Upper lobe of left lung (tissue), 6 donors: ENCODE measurements at regions not wholly inside any gene's neighbourhood (a gene's known extent, or its start where the extent isn't known, plus 50 kb on each side); places are given as distances from the start of the nearest gene placed in this dataset.

Experiments
- ATAC-seq, 2 donors: fragments of 200-7000 bp; cut with Tn5 transposase; one replicate each; pipeline ENCODE4 v1.9.1; 2022; ENCODE audit warnings: mild to moderate bottlenecking in 2 of 2, moderate library complexity in 2 of 2; ENCODE audit not compliant: low FRiP score in 2 of 2
- DNase-seq, 2 donors: peaks; one replicate each; pipeline ENCODE4 v3.0.0-alpha.2; 2019 to 2020
- H3K27ac ChIP-seq, 4 donors: fragments of 200-600 bp; sonication (generic); one replicate each; pipeline ENCODE4 v1.5.1; 2016 to 2019
- H3K27me3 ChIP-seq, 4 donors: fragments of 200-600 bp; sonication (generic); one replicate each; pipeline ENCODE4 v1.5.1; 2017 to 2019
- H3K36me3 ChIP-seq, 4 donors: fragments of 200-600 bp; sonication (generic); one replicate each; pipeline ENCODE4 v1.5.1; 2016 to 2019
- H3K4me1 ChIP-seq, 4 donors: fragments of 200-600 bp; sonication (generic); one replicate each; pipeline ENCODE4 v1.5.1; 2018 to 2019
- H3K4me3 ChIP-seq, 4 donors: fragments of 200-600 bp; sonication (generic); one replicate each; pipeline ENCODE4 v1.5.1; 2017 to 2019; ENCODE audit warnings: mild to moderate bottlenecking in 2 of 4, moderate library complexity in 1 of 4
- H3K9me3 ChIP-seq, 4 donors: fragments of 200-600 bp; sonication (generic); one replicate each; pipeline ENCODE4 v1.5.1; 2018 to 2019
- EP300 ChIP-seq, 4 donors: sonication (generic); formaldehyde crosslinking; IDR thresholded peaks; one replicate each; pipeline ENCODE4 v1.5.1; 2017; ENCODE audit warnings: antibody characterized with exemption in 4 of 4, control low read depth in 2 of 4
- POLR2A ChIP-seq, 4 donors: fragments of 450-650 bp; IDR thresholded peaks; one replicate each; pipeline ENCODE4 v1.5.1; 2016 to 2017; ENCODE audit warnings: antibody characterized with exemption in 4 of 4, mild to moderate bottlenecking in 2 of 4
- POLR2AphosphoS5 ChIP-seq, 2 donors: sonication (generic); formaldehyde crosslinking; IDR thresholded peaks; one replicate each; pipeline ENCODE4 v1.5.1; 2017; ENCODE audit warnings: antibody characterized with exemption in 2 of 2
- WGBS, 2 donors: methylation state at CpG; one replicate each; pipeline ENCODE4 v1.1.5; 2017 to 2018; 5-methylcytosine and 5-hydroxymethylcytosine counted together
- TF ChIP-seq, protein P1 (sequence below), 6 experiments: fragments of 450-650 bp in 4 of 6; fragments of 200-600 bp in 2 of 6; sonication (generic) in 2 of 6; IDR thresholded peaks; one replicate each; pipeline ENCODE4 v1.5.1; 2016 to 2019; ENCODE audit warnings: antibody characterized with exemption in 6 of 6
- donor health status: DM: no; HTN: no; CAD: no; lungs with moderate emphysema.
- donor health status: DM: no; HTN: yes; CAD: no; lungs with severe emphysema.

DNA sequence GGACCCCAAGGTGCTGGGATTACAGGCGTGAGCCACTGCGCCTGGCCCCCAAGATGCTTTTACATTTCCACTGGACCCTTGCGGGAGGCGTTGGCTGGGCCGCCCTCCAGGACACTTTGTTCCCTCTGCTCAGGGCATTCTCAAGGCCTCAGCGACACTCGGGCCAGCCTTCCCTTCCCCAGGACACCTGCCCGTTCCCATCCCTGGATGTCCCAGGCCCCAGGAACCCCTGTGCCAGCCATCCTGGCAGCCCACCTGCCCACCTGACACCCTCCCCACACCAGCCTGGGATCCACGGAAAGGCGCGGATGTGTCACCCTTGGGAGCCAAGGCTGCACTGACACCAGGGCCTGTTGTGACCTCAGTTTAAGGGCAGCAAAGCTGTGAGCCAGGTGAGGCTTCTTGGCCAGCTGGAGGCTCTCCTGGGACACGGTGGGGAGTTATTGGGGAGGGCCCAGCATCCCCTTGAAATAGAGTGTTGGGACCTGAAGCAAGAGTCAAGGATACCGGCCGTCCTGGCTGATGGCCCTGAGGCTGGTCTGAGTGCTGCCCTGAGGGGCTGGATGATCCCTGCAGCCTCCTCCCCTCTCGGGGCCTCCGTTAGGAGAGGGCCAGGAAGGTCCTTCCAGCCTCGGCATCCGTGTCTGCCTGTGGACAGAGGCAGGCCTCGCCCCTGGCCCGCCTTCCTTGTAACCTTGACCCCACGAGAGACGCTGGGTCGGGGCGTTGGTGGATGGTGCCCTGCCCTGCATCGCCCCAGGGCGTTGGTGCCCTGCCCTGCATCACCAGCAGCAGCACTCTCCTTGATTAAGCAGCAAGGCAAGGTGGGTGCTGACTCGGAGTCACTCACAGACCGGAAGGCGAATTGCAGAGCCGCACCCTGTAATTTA lies 84.2 kb upstream of the BHLHE23 start:
- DNase-seq = peak in 1 of 2 donors; percentile 8
- ATAC-seq = no peak
- Histone ChIP-seq H3K27me3 (peaks cover 0 to 4% (median 0%) of the 10 kb centered on the region in 4 donors), H3K9me3 (no peaks in the 10 kb centered on the region), H3K36me3 (no peaks in the 10 kb centered on the region), H3K4me1 (no peaks in the 10 kb centered on the region), H3K4me3 (no peak overlapping the region), H3K27ac (no peak overlapping the region)
- WGBS, 2 donors = 80 to 85% methylated on average over 16 to 18 of the region's 30 CpGs
- TF ChIP-seq POLR2A (IDR thresholded peaks at IDR 0.05) = no peak
- TF ChIP-seq, protein P1, sequence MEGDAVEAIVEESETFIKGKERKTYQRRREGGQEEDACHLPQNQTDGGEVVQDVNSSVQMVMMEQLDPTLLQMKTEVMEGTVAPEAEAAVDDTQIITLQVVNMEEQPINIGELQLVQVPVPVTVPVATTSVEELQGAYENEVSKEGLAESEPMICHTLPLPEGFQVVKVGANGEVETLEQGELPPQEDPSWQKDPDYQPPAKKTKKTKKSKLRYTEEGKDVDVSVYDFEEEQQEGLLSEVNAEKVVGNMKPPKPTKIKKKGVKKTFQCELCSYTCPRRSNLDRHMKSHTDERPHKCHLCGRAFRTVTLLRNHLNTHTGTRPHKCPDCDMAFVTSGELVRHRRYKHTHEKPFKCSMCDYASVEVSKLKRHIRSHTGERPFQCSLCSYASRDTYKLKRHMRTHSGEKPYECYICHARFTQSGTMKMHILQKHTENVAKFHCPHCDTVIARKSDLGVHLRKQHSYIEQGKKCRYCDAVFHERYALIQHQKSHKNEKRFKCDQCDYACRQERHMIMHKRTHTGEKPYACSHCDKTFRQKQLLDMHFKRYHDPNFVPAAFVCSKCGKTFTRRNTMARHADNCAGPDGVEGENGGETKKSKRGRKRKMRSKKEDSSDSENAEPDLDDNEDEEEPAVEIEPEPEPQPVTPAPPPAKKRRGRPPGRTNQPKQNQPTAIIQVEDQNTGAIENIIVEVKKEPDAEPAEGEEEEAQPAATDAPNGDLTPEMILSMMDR (IDR thresholded peaks at IDR 0.05) = no peak
- TF ChIP-seq POLR2AphosphoS5 (IDR thresholded peaks at IDR 0.05) = no peak
- no peak for TF ChIP-seq EP300 (IDR thresholded peaks at IDR 0.05)

DNA sequence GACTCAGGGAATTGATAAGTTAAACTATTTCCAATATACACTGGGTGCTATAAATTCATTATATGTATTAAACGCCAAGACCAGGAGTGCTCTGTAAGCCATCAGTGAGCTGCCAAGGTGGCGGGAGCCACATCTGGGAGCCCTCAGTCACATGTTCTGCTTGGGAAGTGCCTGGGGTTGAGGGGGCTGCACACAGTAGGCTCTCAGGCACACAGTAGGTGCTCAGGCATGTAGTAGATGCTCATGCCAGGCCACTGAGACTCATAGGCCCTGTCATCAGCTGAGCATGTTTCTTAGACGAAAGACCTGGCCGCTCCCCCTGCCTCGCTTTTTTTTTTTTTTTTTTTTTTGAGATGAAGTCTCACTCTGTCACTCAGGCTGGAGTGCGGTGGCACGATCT lies 83.3 kb upstream of the BHLHE23 start:
- H3K4me3 ChIP-seq = no peak overlapping the region
- no peak for DNase-seq
- H3K27ac ChIP-seq = no peak overlapping the region
- 81 to 82% methylated on average over 7 of the region's 7 CpGs for WGBS, 2 donors
- no peak for TF ChIP-seq POLR2AphosphoS5 (IDR thresholded peaks at IDR 0.05)
- TF ChIP-seq, protein P1 (IDR thresholded peaks at IDR 0.05) = no peak
- no peak for TF ChIP-seq POLR2A (IDR thresholded peaks at IDR 0.05)
- no peak for TF ChIP-seq EP300 (IDR thresholded peaks at IDR 0.05)
- H3K27me3 ChIP-seq = peaks cover 0 to 4% (median 0%) of the 10 kb centered on the region in 4 donors
- H3K4me1 ChIP-seq = no peaks in the 10 kb centered on the region
- H3K9me3 ChIP-seq = no peaks in the 10 kb centered on the region
- no peak for ATAC-seq
- no peaks in the 10 kb centered on the region for H3K36me3 ChIP-seq

DNA sequence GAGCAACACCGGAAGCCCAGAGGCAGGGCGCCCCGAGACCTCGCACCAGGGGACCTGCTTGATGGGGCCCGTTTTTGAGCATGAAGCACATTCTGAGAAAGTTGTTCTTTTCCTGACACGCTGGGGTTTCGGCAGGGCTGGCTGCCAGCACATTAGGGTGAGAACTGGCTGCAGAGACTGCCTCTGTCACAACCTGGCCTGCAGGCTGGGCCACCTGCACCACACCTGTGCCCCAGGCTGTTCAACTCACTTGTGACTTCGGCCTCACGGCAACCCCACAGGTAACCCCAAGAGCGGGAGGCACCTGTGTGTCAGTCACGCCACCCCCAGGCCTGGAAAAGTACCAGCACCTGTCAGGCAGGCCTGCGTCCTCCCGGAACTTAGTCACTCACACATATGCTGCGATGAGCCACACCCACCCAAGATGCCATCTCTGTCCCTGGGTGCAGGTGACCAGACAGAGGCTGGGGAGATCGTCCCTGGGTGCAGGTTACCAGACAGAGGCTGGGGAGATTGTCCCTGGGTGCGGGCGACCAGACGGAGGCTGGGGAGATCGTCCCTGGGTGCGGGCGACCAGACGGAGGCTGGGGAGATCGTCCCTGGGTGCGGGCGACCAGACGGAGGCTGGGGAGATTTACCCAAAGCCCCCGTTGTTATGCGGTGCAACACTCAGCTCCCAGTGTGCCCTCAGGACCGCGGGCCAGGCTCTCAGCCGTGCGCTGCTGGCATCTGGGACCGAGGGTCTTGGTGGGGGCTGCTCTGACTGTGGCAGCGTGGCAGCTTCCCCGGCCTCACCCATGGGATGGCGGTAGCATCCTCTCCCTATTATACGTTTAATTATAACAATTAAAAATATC lies 82.5 kb upstream of the BHLHE23 start:
- ATAC-seq = no peak

DNA sequence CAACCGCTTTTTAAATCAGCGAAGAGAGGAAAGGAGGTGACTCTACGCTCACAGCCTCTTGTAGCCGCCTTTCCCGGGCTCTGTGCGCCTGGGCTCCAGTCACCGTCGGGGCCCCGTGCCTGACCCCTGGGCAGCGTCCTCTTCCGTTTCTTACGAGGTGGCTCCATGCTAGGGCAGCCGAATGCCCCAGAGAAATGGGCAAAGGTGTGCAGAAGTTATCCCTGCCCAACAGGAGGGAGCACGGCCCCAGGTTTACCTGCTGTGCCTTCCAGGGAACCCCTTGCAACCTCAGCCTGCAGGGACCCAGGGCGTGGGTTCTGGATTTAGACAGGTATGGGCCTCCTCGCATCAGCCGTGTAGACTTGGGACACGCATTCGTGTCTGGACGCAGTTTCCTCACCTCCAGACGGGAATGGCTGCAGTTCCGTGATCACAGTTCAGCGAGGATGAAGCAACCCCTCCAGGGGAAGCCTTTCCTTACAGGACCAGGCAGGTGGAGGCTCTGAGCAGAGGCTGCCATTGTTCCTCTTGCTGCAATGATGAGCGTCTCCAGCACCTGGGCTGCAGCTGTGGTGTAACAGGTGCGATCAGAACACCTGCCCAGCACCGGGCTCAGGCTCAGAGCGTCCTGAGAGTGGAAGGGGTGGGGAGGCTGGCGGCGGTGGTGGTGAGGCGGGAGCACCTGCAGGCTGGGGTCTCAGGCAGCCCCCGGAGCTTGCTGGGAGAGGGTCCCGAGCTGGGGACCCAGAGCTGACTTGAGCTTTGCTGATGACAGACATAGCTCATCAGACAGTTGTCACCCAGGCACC lies 81.3 kb upstream of the BHLHE23 start:
- Histone ChIP-seq H3K27ac (no peak overlapping the region), H3K4me1 (no peaks in the 10 kb centered on the region), H3K36me3 (no peaks in the 10 kb centered on the region), H3K9me3 (no peaks in the 10 kb centered on the region), H3K4me3 (no peak overlapping the region), H3K27me3 (peaks cover 0 to 4% (median 0%) of the 10 kb centered on the region in 4 donors)
- TF ChIP-seq EP300 (IDR thresholded peaks at IDR 0.05) = no peak
- 69 to 80% methylated on average over 18 to 32 of the region's 32 CpGs for WGBS, 2 donors
- DNase-seq (peak in 1 of 2 donors; percentile 44), ATAC-seq (no peak)

More for the DNA sequence above, 82.5 kb upstream of the BHLHE23 start:
- Histone ChIP-seq H3K9me3 (no peaks in the 10 kb centered on the region), H3K36me3 (no peaks in the 10 kb centered on the region), H3K27me3 (peaks cover 0 to 4% (median 0%) of the 10 kb centered on the region in 4 donors), H3K4me3 (no peak overlapping the region), H3K4me1 (no peaks in the 10 kb centered on the region), H3K27ac (no peak overlapping the region)
- WGBS, 2 donors = 83 to 84% methylated on average over 29 to 37 of the region's 37 CpGs
- peak in 1 of 2 donors; percentile 16 for DNase-seq
- TF ChIP-seq, protein P1 (IDR thresholded peaks at IDR 0.05) = no peak
- no peak for TF ChIP-seq POLR2A (IDR thresholded peaks at IDR 0.05)
- TF ChIP-seq POLR2AphosphoS5 (IDR thresholded peaks at IDR 0.05) = no peak
- TF ChIP-seq EP300 (IDR thresholded peaks at IDR 0.05) = no peak
